Posterior cingulate gyrus (tissue), 11 donors: ENCODE measurements at regions not wholly inside any gene's neighbourhood (a gene's known extent, or its start where the extent isn't known, plus 50 kb on each side); places are given as distances from the start of the nearest gene placed in this dataset.
A peak's percentile ranks its signal among the peaks of the same experiment; 100 is the strongest.
"Not testable (repeated sequence)": the region's sequence is repeated elsewhere in the genome, so short reads cannot be mapped to it uniquely, and the experiment has no call there.

Source experiments
- DNase-seq, 10 donors: peaks; one replicate each; pipeline versions ENCODE4 v3.0.0 to v3.0.0-alpha.2; 2020 to 2021; ENCODE audit warnings: mixed read lengths in 3 of 10
- intact Hi-C: fragments of 100-400 bp; cut with DNase I; formaldehyde crosslinking; loops from one replicate; pipeline ENCODE4 v1.15.1; 2023

DNA sequence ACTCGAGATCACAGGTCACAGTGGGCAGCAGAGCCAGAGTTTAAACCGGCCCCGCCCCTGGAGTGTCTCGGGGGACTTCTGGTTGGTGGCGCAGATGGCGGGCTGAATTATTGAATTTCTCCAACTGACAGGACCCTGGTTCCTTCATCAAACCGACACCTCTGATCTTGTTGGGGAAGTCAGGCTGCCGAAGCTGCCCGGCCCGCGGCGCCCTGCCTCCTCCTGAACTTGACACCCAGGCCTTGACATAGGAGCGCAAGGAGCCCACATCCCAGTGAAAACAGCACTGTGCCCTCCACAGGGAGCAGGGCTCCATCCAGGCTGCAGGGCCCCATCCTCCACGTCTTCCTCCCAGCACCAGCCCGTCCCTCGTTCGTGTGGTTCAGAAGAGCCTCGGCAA lies 105.2 kb downstream of the OLFM1 start:
- intact Hi-C loops: no loop called here
- DNase-seq: no peak

- intact Hi-C loops, DNase-seq: not testable (repeated sequence)
Measured at GRCh38 chr9:135195975-135196374, 108.5 kb downstream of the OLFM1 start.

DNA sequence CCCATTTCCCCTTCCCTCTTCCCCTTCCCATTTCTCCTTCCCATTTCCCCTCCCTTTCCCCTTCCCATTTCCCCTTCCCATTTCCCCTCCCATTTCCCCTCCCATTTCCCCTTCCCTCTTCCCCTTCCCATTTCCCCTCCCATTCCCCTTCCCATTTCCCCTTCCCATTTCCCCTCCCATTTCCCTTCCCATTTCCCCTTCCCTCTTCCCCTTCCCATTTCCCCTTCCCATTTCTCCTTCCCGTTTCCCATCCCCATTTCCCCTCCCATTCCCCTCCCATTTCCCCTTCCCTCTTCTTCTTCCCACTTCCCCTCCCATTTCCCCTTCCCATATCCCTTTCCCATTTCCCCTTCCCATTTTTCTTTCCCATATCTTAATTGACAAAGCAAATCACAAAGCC lies 109.0 kb downstream of the OLFM1 start:
- intact Hi-C loops: no loop called here
- DNase-seq: no peak

DNA sequence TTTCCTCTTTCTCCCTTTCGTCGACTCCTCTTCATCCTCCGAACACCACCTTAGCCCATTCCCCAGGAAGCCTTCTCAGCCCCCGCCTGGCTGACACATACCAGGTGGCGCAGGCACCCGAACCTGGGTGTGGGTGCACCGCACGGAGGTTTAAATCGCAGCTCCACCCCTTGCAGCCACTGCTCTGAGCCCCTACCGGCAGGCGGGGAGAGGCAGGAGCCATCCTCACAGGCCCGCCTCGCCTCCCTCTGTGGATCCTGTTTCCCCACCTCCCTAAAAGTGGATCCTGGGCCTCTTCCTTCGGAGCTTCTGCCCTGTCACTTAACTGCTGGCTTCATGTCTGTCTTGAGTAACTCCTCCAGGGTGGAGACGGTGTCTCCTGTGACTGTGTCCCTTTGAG lies 110.7 kb downstream of the OLFM1 start:
- no peak for DNase-seq
- intact Hi-C loops: no loop called here

DNA sequence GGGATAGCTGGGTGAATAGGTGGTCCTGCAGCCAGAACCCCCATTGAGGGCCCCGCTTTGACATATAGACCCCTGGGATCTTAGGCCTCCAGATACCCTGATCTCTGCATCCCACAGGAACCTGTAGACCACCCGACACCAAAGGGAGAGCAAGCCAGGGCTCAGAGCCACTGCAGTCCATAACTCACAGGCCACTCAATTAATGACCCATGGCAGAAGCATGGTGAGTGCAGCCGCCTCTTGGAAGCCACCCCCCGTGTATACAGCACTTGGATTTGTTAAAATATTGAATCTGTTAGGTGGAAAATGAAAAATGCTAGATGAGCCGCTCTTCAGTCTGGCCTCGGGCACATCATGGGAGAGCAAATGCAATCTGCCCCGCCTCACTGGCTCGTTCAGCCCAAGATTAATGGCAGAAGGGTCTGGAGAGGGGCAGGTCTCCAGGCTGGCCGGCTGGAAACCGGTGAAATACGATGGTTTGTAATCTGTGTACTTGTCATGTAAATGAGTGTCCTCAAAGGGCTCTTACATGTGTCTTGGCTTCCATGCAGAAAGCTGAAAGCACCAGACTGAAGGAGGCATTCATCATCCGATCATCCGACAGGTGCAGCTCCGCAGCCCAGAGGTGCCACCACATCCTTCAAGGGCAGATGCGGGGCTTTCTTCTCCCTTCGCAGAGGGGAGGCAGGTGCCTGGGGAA lies 111.3 kb downstream of the OLFM1 start:
- intact Hi-C loops: no loop called here
- DNase-seq: no peak

DNA sequence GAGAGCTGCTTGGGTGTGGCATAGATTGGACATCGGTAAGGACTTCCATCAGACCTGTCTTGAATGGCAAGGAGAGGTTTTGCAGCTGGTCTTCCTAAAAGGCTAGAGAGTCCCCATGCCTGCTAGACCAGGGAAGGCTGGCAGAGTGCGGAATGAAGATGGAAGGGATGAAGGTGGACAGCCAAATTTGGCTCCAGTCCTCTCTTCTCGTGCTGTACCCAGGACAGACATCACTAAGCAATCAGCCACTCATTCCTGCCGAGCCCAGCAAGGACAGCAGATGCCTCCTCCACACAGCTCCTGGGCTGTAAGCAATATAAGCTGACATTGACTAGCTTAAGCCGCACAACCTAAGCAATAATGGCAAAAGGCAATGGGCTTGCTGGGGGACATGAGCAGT lies 112.0 kb downstream of the OLFM1 start:
- no peak for DNase-seq
- intact Hi-C loops: no loop called here

GRCh38 chr9:135201711-135202110 lies 114.2 kb downstream of the OLFM1 start:
- intact Hi-C loops: no loop called here
- no peak for DNase-seq

GRCh38 chr9:135204177-135204576 lies 116.7 kb downstream of the OLFM1 start:
- intact Hi-C loops: no loop called here
- DNase-seq: no peak

DNA sequence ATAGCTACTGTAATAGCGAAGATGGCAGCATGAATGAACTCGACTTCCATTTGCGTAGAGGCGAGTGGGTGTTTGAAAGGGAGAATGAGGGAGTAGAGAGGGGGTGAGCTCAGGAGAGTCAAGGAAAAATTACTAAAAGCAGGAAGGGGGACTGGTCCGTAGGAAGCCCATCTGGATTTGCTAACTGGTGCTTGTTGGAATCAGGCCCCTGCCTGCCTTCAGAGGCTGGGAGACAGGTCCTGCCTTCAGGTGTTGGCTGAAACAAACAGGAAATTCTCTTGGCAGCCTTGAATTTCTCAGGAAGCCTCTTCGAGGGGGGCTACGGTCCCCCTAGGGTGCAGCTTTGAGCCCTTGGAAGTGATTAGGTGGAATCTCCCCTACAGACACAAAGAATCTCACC lies 121.7 kb downstream of the OLFM1 start:
- intact Hi-C loops: no loop called here
- DNase-seq: peak in 1 of 10 donors; percentile 57

- peak in 2 of 10 donors; percentile 6 to 16 for DNase-seq
- intact Hi-C loops: no loop called here
Measured at GRCh38 chr9:135209852-135210251, 122.4 kb downstream of the OLFM1 start.

DNA sequence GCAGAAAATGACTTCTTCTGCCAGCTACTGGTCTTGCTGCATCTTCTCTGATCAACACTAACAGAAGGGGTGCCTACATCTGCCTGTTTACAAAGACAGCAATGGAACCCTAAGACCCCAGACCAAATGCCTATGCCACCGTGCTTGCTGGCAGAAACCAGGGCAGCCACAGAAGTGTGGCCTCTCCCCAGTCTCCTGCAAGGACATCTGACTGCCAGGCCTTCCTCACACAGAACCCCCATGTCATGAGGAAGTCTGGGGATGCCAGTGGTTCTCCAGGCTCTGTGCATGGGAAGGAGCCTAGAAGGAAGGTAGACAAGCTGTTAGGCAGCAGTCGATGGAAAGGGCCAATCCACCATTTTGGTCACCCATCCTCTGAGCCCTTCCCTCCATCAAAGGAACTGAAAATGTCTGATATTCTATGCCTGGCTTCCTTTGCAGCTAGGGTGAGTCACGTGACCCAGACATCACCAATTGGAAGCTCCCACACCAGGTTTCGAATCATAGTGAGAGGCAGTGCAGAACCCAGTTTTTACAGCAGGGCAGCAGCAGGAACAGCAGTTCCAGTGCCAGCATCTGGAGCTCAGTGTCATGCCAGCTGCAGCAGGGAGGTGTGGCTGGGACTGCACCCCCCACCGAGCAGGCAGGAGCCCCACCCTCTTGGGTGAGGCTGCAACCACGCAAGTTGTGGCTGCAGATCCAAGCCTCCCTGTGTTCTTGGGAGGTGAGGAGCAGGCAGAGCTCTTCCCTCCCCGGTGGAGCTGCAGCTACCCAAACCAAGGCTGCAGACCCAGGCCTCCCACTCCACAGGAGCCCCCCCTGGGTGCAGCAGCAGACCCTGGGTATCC lies 123.4 kb downstream of the OLFM1 start:
- DNase-seq: peak in 3 of 10 donors; percentile 8 to 67 (median 20)
- intact Hi-C loops: no loop called here

DNA sequence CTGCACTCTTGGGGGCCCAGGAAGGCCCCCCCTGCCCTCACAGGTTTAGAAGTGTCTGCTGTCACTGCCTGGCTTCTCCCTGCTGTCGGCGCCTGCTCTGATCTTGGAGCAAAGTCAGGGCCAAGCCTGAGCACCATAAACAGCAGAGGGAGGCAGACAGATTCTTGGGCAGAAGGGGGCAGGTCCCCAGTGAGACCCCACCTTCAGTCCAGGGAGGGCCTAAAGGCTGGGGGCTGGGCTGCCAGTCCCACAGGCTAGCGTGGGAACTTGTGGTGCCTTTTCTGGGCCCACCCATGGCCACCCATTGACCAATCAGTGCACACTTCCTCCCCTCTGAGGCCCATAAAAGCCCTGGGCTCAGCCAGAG lies 124.0 kb downstream of the OLFM1 start:
- intact Hi-C loops: no loop called here
- peak in 2 of 10 donors; percentile 40 to 67 for DNase-seq

DNA sequence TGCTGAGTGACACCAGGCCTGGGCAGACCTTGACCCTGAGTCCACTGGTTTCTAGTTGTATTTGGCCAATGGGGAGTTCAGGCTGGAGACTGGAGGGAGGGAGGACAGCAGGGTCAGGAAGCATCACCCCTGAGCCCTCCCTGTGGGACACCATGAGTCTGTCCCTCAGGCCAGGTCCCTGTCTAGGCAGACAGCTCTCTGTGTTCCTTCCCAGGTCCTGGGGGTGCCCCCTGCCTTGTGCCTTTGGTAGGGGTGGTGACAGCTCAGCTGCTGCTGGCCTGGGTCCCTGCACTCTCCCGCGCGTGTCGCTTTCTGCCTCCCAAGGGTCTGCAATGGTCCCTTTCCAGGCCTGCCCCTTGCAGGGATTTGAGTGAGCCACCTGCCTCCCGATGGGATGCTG lies 125.5 kb downstream of the OLFM1 start:
- peak in 4 of 10 donors; percentile 4 to 77 (median 62) for DNase-seq
- intact Hi-C loops: no loop called here

GRCh38 chr9:135213566-135213965 lies 126.1 kb downstream of the OLFM1 start:
- DNase-seq: peak in 3 of 10 donors; percentile 58 to 59 (median 59)
- intact Hi-C loops: no loop called here

DNA sequence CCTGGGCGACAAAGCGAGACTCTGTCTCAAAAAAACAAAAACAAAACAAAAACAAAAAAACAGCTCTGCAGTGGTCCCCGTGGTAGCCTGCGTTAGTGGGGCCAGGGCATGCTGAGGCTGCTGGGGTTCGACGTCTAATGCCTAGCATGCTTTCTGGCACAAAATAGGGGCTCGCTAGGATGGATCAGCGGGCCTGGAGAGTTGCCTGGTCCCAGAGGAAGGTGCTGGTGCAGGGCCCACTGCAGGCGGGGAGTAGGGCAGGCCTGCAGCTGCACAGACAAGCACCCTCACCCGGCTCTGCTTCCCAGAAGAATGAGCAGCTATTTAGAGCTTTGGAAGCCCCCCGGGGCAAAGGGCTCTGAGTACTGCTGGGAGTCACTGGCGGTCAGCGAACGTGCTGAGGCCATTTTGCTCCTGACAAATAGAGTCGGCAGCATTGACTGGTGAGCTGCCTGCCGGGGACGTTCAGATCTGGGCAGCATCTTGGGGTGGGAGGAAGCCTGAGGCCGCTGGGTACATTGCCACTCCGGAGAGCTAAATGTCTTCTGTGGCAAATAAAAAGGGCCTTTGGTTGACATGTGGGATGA lies 126.7 kb downstream of the OLFM1 start:
- intact Hi-C loops: no loop called here
- DNase-seq: peak in 4 of 10 donors; percentile 27 to 87 (median 76)

DNA sequence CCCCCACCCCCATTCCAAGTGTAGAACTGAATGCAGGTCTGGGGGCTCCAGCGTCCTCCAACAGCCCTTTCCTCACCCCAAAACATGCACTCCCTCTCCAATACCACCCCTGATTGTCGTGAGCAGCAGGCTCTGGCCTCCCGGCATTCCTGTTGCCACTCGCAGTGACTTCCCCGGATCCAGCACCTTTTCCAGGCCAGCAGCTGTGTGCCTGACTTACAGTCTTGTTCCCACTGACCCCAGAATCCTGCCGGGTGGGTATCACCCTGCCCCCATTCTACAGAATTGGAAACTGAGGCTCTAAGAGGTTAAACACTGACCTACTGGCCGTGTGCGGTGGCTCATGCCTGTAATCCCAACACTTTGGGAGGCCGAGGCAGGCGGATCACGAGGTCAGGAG lies 127.2 kb downstream of the OLFM1 start:
- peak in 4 of 10 donors; percentile 21 to 52 (median 44) for DNase-seq

DNA sequence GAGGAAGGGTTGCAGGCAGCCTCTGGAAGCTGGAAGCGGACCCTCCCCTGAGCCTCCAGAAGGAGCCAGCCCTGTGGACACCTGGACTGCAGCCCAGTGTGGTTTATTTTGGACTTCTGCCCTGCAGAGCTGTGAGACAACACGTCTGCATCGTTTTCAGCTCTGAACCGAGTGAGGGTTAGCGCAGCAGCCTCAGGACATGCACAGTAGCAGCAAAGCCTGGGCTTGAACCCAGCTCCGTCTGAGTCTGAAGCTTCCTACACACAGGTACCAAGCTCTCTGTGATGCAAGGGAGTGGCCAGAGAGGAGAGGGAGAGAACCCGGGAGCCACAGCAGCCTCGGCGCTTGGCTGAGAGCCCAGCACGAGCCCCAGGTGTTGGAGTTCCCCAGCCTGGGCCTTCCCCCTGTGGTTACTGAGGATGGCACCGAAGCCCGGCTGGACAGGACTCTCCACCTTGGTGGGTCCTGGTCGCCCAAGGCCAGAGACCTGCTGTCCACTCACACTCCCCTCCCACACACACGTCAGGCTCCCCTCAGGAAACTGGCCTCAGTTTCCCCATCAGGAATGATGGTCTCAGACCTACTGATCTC lies 128.2 kb downstream of the OLFM1 start:
- peak in 4 of 10 donors; percentile 27 to 85 (median 68) for DNase-seq
- intact Hi-C loops: no loop called here

More for the DNA sequence above, 127.2 kb downstream of the OLFM1 start:
- intact Hi-C loops: no loop called here

- DNase-seq: peak in 4 of 10 donors; percentile 16 to 62 (median 55)
- intact Hi-C loops: no loop called here
Measured at GRCh38 chr9:135216236-135216635, 128.8 kb downstream of the OLFM1 start.

- peak in 6 of 10 donors; percentile 34 to 85 (median 66) for DNase-seq
- intact Hi-C loops: no loop called here
Measured at GRCh38 chr9:135216791-135217441, 129.4 kb downstream of the OLFM1 start.

DNA sequence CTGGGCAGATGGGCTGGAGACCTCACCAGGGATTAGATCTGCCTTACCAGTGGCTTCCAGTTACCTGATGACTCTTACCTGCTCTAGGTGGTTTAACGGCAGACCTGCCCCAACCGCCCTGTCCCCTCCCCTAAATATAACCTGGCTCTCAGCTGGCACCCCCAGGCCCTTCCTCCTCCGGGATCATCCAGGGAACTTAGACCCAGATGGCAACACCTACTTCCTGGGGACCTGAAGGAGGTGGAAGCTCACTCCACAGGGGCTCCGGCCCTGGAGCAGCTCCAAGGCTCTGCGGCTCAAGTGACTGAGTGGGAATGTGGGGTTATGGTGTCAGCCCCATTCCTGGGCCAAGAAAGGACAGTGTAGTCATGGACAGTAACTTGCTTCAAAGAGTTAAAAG lies 130.4 kb downstream of the OLFM1 start:
- DNase-seq: peak in 4 of 10 donors; percentile 7 to 64 (median 54)
- intact Hi-C loops: no loop called here
